ENCODE measurements at regions not wholly inside any gene's neighbourhood (a gene's known extent, or its start where the extent isn't known, plus 50 kb on each side); places are given as distances from the start of the nearest gene placed in this dataset.

DNA sequence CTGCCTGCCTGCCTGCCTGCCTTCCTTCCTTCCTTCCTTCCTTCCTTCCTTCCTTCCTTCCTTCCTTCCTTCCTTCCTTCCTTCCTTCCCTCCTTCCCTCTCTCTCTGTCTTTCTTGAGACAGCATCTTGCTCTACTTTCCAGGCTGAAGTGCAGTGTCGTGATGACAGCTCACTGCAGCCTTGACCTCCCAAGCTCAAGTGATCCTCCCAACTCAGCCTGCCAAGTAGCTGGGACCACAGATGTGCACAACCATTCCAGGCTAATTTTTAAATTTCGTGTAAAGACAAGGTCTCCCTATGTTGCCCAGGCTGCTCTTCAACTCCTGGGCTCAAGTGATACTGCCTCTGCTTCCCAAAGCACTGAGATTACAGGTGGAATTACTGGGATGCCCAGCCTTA, 328.2 kb upstream of the SORL1-AS1 start:
- no peak for DNase-seq (ENCODE audit: low read depth)
- no peak overlapping the region for H3K4me3 ChIP-seq (replicated peaks; ENCODE audit: low read depth, low read length)
- TF ChIP-seq, protein P1, sequence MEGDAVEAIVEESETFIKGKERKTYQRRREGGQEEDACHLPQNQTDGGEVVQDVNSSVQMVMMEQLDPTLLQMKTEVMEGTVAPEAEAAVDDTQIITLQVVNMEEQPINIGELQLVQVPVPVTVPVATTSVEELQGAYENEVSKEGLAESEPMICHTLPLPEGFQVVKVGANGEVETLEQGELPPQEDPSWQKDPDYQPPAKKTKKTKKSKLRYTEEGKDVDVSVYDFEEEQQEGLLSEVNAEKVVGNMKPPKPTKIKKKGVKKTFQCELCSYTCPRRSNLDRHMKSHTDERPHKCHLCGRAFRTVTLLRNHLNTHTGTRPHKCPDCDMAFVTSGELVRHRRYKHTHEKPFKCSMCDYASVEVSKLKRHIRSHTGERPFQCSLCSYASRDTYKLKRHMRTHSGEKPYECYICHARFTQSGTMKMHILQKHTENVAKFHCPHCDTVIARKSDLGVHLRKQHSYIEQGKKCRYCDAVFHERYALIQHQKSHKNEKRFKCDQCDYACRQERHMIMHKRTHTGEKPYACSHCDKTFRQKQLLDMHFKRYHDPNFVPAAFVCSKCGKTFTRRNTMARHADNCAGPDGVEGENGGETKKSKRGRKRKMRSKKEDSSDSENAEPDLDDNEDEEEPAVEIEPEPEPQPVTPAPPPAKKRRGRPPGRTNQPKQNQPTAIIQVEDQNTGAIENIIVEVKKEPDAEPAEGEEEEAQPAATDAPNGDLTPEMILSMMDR (IDR thresholded peaks at IDR 0.05; ENCODE audit: low read length, missing control alignments), result no peak

DNA sequence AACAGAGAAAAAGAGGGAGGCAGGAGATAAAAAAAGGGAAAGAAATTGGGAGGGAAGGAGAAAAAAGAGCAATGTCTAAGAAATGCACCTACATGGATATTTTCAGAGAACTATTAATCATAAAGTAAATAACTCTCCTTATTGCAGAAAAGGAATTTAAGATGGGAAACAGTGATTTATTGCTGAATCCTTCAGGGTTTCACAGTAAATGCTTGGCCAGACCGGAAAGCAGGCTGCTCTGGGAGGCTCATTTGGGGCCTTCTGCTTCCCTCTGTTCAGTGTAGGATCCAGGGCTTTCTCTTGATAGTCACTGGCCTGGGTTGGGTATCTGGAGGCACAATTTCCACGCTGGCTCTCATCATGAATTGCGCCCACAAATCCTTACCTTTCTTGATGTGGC, 324.3 kb upstream of the SORL1-AS1 start:
- H3K4me3 ChIP-seq (replicated peaks; ENCODE audit: low read depth, low read length), result no peak overlapping the region
- no peak for DNase-seq (ENCODE audit: low read depth)
- TF ChIP-seq, protein P1 (IDR thresholded peaks at IDR 0.05; ENCODE audit: low read length, missing control alignments), result no peak

DNA sequence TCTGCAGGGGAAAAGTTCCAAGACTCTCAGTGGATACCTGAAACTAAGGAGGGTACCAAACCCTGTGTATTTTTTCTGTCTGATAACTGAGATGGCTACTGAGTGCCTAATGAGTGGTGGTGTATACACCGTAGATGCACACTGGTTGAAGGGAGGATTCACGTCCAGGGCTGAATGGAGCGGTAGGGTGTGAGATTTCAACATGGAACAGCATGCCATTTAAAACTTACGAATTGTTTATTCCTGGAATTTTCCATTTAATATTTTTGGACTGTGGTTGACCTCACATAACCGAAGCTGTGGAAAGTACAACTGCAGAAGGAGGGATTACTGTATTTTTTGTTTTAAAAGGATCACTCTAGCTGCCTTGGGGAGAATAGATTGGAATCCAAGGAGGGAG, 322.5 kb upstream of the SORL1-AS1 start:
- no peak for DNase-seq (ENCODE audit: low read depth)
- H3K4me3 ChIP-seq (replicated peaks; ENCODE audit: low read depth, low read length), result no peak overlapping the region
- TF ChIP-seq, protein P1 (IDR thresholded peaks at IDR 0.05; ENCODE audit: low read length, missing control alignments), result no peak

DNA sequence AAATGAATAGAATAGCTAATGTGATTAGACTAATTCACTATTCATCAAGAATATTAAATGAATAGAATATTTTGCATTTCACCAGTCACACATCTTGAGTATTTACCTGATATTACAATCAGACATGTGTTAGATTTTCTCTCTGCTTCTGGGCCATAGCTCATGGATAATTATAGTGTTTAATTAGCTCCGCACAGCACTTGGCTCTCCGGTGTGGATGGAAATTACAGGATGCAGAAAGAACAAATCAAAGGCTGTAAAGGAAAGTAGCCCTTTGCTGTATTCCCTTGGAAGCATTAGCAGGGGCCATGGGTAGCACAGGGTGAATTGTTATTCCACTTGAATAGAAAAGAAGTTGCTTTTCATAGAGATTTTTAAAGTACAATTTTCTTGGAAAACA, 320.3 kb upstream of the SORL1-AS1 start:
- DNase-seq (ENCODE audit: low read depth), result no peak

DNA sequence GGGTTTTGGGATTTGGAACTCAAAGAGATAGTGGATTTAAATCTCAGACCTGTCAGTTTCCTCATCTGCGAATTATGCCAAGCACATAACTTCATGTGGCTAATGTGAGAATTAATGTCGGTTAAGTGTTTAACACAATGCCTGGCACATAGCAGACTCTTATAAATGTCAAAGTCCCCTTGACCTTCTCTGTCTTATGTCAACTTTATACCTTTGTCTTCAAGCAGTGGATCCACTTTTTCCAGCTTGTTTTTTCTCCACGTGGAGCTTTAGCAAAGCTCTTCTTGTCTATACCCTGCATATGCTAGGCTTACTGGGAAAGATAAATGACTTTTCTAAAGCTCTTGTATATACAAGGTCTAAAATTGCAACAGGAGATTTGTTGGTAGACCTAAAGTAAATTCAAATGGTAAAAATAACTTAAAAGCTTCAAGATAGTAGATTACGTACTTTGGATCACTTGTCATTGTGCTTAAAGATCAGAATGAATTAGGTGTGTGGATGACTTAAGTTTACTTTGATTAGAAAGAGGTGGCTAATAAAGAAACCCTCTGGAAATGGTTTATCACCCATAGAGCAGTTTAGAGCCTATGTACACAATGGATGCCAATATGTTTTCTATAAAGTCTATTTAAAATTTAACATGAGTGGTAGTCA, 318.3 kb upstream of the SORL1-AS1 start:
- DNase-seq (ENCODE audit: low read depth), result no peak
- TF ChIP-seq, protein P1 (IDR thresholded peaks at IDR 0.05; ENCODE audit: low read length, missing control alignments), result no peak
- H3K4me3 ChIP-seq (replicated peaks; ENCODE audit: low read depth, low read length), result no peak overlapping the region

More for the DNA sequence above, 320.3 kb upstream of the SORL1-AS1 start:
- TF ChIP-seq, protein P1 (IDR thresholded peaks at IDR 0.05; ENCODE audit: low read length, missing control alignments), result no peak
- no peak overlapping the region for H3K4me3 ChIP-seq (replicated peaks; ENCODE audit: low read depth, low read length)

DNA sequence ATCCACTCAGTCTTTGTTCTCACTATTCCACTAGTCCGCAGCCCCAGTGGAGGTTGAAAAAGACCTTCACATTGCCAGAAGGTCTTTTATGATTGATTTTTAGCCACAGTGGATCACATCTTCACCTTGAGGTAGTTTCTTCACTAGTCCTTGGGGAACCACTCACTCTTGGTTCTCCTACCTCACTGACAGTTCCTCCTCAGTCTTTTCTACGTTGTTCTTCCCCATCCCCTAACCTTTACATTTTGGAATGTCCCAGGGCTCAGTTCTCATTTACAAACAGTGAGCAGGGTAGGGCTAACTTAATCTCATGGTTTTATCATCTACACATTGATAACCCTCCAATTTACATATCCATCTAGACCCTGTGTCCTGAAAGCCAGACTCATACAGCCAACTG, 316.4 kb upstream of the SORL1-AS1 start:
- no peak overlapping the region for H3K4me3 ChIP-seq (replicated peaks; ENCODE audit: low read depth, low read length)
- TF ChIP-seq, protein P1 (IDR thresholded peaks at IDR 0.05; ENCODE audit: low read length, missing control alignments), result no peak
- DNase-seq (ENCODE audit: low read depth), result no peak

DNA sequence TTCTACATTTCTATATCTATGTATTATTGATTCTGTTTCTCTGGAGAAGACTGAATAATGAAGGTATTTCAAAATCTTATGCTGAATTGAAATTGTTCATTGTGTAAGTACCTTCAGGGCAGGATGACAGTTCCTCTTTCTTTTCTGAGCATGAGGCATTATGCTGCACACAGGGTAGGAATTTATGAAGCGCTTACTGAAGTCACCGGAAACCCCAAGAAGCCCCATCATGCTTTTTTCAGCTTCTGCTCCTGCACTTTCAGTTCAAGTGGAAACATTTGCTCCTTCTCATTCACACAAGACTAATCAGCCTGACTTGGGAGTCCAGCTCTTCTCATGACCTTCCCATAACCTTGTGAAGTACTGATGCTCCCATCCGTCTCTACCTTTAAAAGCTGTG, 314.7 kb upstream of the SORL1-AS1 start:
- DNase-seq (ENCODE audit: low read depth), result no peak
- TF ChIP-seq, protein P1 (IDR thresholded peaks at IDR 0.05; ENCODE audit: low read length, missing control alignments), result no peak
- H3K4me3 ChIP-seq (replicated peaks; ENCODE audit: low read depth, low read length), result no peak overlapping the region
